Sigmoid colon (tissue), 4 donors: ENCODE measurements at regions not wholly inside any gene's neighbourhood (a gene's known extent, or its start where the extent isn't known, plus 50 kb on each side); places are given as distances from the start of the nearest gene placed in this dataset.

Source experiments
- EP300 ChIP-seq, 4 donors: sonication (generic); formaldehyde crosslinking; IDR thresholded peaks; one replicate each; pipeline ENCODE4 v1.6.1; 2017; ENCODE audit warnings: antibody characterized with exemption in 4 of 4
- POLR2A ChIP-seq, 2 donors: fragments of 450-650 bp; IDR thresholded peaks; one replicate each; pipeline ENCODE4 v1.6.1; 2016; ENCODE audit warnings: antibody characterized with exemption in 2 of 2, mild to moderate bottlenecking in 2 of 2, moderate library complexity in 2 of 2
- POLR2AphosphoS5 ChIP-seq, 4 donors: sonication (generic); formaldehyde crosslinking; IDR thresholded peaks; one replicate each; pipeline ENCODE4 v1.6.1; 2017; ENCODE audit warnings: antibody characterized with exemption in 4 of 4
- TF ChIP-seq, protein P1 (sequence below), 4 experiments: fragments of 450-650 bp in 3 of 4; fragments of 200-600 bp in 1 of 4; IDR thresholded peaks; one replicate each; pipeline ENCODE4 v1.5.1; 2016 to 2019; ENCODE audit warnings: antibody characterized with exemption in 4 of 4, mild to moderate bottlenecking in 3 of 4, moderate library complexity in 2 of 4

DNA sequence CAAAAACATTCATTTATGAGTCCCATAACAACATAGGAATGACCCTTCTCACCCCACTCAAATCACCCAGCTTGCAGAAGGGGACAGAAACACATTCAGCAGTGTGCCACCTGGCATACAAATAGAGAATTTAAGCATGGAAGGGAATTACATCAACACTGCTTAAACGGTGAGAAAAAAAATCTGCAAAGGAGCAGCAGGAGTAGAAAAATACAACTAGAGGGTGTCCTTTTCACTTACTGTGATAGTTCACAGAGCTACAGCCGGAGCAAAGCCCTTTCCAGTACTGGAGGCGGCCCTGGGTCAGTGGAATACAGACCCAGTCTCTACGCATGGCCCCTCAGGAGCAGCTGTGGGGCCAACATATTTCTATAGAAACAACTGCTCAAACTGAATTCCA lies 764.3 kb upstream of the ARGLU1 start:
- TF ChIP-seq, protein P1, sequence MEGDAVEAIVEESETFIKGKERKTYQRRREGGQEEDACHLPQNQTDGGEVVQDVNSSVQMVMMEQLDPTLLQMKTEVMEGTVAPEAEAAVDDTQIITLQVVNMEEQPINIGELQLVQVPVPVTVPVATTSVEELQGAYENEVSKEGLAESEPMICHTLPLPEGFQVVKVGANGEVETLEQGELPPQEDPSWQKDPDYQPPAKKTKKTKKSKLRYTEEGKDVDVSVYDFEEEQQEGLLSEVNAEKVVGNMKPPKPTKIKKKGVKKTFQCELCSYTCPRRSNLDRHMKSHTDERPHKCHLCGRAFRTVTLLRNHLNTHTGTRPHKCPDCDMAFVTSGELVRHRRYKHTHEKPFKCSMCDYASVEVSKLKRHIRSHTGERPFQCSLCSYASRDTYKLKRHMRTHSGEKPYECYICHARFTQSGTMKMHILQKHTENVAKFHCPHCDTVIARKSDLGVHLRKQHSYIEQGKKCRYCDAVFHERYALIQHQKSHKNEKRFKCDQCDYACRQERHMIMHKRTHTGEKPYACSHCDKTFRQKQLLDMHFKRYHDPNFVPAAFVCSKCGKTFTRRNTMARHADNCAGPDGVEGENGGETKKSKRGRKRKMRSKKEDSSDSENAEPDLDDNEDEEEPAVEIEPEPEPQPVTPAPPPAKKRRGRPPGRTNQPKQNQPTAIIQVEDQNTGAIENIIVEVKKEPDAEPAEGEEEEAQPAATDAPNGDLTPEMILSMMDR (IDR thresholded peaks at IDR 0.05), result no peak
- TF ChIP-seq POLR2AphosphoS5 (IDR thresholded peaks at IDR 0.05), result no peak
- no peak for TF ChIP-seq EP300 (IDR thresholded peaks at IDR 0.05)
- no peak for TF ChIP-seq POLR2A (IDR thresholded peaks at IDR 0.05)
